NCI-H146 (cell line): ENCODE measurements at regions not wholly inside any gene's neighbourhood (a gene's known extent, or its start where the extent isn't known, plus 50 kb on each side); places are given as distances from the start of the nearest gene placed in this dataset.
A peak's percentile ranks its signal among the peaks of the same experiment; 100 is the strongest.
"Not testable (repeated sequence)": the region's sequence is repeated elsewhere in the genome, so short reads cannot be mapped to it uniquely, and the experiment has no call there.

ENCODE experiments used
- DNase-seq: peaks from one replicate; lab custom pipeline; 2025; lab: John Stamatoyannopoulos, UW

DNA sequence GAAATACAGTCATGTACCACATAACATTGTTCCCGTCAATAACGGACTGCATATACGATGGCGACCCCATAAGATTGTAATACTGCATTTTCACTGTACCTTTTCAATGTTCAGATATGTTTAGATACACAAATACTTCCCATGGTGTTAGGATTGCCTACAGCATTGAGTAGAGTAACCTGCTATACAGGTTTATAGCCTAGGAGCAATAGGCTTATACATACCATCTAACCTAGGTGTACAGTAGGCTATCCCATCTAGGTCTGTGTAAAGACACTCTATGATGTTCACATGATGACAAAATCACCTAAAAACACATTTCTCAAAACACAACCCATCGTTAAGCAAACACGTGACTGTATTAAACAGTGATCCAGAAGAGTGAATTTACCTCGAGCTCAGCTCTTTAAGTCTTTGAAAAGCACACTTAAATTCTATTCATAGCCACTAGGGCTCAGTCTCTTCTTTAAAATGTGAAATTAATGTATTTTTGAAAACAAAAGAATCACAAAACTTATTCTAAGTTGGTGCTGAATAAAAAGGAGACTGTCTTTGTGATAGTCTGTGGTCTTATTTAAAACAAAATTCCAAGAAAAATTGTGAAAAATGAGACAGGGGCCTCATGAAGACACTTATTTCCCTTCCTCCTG lies 239.1 kb upstream of the ARID2 start:
- DNase-seq: no peak

- no peak for DNase-seq
Observed at GRCh38 chr12:45494279-45494678, 235.2 kb upstream of the ARID2 start.

DNA sequence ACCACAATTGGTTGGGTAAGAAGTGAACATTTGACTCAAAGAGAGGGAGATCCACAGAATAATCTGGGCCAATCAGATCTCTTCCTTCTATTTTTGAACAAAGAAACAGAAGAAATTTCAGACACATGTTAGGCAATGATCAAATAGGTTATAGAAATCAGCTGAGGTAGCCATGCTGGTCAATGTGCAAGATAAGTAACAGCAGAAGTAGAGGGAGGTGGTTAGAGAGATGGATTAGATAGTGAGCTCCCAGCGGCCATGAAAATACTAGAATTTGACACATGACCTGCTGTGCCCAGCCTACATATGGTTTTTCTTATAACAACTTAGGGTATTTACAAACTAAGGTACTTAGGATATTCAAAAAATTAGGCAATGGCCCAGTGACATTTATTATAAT lies 230.9 kb upstream of the ARID2 start:
- no peak for DNase-seq

- DNase-seq: no peak
Observed at GRCh38 chr12:45502481-45503128, 226.9 kb upstream of the ARID2 start.

DNA sequence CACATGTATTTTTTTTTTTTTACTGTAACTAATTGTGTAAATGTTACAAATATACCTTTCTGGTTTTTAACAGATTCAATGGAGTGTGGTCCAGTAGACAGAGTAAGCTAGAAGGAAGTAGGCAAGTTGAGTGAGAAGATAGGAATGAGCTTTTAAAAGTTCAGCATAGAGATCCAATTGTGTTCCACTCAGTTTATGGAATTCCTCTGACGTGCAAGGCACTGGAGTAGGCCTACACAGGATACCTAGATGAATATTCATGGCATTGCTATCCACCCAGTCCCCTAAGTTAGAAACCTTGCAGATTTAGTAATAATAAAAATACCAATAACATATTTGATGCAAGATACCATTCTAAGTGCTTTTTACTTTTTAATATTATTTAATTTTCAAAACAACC lies 225.6 kb upstream of the ARID2 start:
- DNase-seq: no peak

DNA sequence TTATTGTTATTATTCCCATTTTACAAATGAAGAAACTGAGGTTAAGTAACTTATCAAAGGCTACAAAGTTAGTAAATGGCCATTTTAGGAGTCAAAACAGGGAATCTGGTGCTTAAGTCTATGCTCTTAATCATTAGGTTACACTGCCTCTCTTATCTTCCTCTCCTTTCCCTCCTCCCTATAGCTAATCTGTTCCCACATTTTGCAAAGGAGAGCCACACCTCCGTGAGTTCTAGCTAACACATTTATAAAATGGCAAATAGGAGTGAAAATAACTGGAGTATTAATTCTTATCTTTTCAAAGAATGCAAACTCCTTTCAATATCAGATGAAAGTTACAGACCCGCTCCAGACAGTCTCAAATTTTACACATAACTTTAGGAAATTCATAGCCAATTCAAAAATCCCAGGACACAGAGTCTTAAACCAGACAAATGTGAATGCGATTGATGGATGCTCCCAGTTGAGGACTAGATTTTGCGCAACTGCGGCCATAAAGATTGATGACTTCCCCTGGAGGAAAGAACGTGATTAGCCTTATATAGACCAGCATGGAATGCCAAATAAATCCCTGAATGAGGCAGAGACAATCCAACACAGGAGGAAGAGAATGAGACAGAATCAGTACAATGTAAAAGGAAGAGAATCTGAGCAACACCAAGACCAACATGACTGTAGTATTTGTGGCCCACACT lies 225.0 kb upstream of the ARID2 start:
- no peak for DNase-seq

GRCh38 chr12:45509187-45509586 lies 220.3 kb upstream of the ARID2 start:
- DNase-seq: no peak

GRCh38 chr12:45509621-45510020 lies 219.9 kb upstream of the ARID2 start:
- DNase-seq: no peak

DNA sequence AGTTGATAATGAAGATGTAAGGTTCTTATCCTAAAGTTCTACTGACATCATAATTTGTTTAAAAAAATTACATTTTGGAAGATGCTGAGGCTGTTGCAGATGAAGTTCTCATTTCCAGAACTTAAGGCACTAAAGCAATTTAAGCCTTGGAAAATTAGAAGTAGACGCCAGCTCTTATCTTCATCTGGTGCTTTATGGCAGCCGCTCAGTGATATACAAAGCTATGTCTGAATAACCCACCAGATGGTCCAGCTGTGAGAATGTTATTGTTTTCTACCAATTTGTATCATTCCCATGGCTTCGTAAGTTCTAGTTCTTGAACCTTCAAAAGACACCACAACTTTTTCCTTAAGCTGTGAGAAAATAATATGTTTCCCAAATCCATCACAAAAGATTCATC lies 212.1 kb upstream of the ARID2 start:
- no peak for DNase-seq

DNA sequence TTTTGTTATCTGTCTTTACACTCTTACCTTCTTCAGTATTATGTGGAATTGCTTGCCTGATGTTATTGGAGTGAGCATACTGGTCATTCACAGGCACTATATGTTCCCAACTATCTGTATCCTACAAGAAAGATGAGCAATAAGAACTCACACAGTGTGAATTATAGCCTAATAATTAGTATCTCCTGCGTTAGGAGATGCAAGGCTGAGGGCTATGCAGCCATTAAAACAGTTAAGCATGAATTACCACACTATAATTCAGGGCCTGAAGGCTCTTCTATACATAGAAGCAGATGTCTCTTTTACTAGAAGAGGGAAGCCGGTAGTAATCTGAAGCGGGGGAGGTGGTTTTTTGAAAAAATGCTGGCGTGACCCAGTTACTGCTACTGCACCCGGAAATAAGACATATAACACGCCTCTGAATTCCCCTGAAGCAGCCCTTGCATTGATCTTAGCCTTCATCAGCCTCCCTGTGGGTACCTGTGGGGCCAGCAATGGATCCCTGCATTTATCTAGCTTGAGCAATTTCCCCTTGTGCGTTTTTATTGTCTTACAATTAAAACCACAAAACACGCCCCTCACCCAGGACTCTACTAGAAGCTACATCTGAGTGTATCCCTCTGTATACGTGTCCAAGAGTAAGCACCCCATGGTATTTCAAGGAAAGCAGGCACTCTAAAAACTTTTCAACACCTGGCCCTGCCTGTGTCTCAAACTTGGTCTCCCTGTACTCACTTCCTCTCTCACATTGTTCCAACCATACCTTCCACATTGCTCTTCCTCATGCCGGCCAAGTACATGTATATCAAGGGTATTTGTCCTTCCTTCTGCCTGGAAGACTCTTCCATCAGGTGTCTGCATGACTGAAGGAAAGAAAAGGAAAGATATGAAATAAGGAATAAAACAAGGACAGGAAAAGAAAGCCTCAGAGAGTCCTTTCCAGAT lies 210.9 kb upstream of the ARID2 start:
- DNase-seq: no peak

DNA sequence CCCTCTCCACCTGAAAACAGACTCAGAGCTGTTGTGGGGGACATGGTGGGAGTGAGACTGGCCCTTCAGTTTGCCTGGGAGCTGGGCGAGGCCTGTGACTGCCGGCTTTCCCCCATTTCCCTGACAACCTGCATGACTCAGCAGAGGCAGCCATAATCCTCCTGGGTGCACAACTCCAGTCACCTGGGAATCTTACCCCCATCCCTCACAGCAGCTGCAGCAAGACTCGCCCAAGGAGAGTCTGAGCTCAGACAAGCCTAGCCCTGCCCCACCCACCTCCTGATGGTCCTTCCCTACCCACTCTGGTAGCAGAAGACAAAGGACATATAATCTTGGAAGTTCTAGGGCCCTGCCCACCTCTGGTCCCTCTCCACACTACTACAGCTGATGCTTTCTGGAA lies 207.3 kb upstream of the ARID2 start:
- DNase-seq: no peak

GRCh38 chr12:45526823-45527222 lies 202.7 kb upstream of the ARID2 start:
- DNase-seq: not testable (repeated sequence)

GRCh38 chr12:45532113-45532512 lies 197.4 kb upstream of the ARID2 start:
- no peak for DNase-seq

- DNase-seq: no peak
Observed at GRCh38 chr12:45535610-45536180, 193.8 kb upstream of the ARID2 start.

DNA sequence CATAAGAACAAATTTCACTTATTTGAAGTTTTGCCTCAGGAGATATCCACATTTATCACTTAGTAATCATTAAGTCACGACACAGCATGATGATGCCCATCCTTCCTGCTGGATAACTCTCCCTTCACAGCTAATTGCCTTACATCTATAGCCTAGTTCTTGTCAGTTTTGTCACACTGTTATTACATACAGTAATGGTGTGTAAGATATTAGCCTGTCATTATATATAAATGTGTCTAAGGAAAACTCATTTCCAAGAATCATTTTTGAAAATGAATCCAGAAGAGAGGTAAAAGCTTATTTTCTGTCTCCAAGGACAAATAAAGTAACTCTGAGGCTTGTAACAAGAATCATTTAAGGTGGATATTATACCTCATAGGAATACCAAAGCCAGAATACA lies 193.2 kb upstream of the ARID2 start:
- DNase-seq: no peak

DNA sequence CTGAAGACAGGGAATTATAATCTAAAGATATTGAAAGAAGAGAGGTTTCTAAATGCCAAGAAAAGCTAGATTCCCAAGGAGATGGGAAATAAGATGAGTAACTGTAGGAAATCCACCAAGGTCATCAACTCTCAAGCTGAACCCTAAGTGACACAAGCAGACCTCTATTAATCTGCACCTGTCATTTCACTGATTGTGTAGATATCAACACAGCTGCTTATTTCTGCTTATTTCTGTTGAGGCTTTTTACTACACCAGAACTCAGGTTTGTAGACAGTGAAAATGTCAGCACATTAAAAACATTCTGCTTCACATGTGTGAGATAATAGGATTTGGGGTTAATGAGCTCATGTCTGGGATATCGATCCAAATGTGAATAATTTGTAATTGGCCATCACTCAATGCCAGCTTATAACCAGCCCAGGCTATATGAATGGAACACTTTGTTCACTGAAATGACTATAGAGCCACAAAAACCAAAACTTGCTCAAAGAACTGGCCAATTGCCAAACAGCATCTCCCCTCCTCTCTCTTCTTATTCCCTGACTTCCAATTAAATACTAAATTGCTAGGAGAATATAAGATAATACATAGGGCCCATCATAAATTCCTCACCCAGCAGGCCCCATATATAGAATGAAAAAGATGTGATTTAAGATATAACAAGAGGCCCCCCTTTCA lies 188.7 kb upstream of the ARID2 start:
- DNase-seq: no peak

DNA sequence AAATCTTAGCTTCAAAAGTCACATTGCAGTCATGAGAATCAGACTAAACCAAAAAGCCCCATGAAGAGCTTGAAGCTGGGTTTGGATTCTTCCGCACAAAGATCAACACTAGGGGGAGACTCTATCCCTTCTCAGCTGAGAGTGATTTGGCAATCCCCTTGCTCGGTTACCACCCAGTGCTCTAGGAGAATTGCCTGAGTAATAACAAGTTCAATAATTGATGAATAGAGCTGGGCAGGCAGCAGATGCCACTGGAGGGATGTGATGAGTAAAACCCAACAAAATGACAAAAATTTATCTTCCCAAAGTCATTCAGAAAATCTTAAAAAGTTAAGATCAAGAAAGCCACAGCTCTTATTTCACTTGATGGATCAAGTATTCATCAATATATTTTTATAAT lies 185.6 kb upstream of the ARID2 start:
- peak; percentile 73 for DNase-seq

- no peak for DNase-seq
Observed at GRCh38 chr12:45546545-45546944, 183.0 kb upstream of the ARID2 start.

DNA sequence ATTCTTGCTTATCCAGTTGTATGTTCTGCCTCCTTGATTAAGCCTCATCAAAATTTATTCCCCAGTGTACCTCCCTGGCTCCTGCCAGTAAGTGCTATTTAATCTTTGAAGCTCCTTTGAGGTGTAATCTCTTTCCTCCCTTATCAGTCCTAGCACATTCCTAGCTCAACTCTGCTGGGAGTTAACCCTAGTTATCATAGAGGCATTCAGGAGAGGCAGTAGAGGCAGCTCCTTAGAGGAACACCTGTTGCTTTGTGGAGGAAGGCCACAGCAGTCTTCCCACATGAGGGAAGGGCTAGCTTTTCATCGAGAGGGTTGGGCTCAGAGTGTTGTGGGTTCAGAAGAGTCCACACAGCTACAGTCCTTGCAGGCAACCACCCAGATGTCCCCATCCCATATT lies 182.4 kb upstream of the ARID2 start:
- no peak for DNase-seq

DNA sequence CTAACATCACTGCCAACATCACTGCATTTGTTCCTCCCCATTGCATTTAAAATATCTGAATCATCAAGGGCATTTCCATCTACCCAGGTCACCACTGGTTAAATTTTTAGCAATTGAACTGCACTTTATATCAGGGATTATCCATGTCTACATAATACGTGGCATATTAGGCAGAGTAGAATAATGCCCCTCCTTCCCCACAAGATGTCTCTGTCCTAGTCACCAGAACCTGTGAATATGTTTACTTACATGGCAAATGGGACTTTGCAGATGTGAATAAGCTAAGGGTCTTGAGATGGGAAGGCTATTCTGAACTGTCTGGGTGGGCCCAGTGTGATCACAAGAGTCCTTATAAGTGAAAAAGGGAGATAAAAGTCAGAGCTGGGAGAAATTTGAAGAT lies 181.7 kb upstream of the ARID2 start:
- no peak for DNase-seq

GRCh38 chr12:45548426-45548825 lies 181.1 kb upstream of the ARID2 start:
- DNase-seq: no peak
